ENCODE measurements at regions not wholly inside any gene's neighbourhood (a gene's known extent, or its start where the extent isn't known, plus 50 kb on each side); places are given as distances from the start of the nearest gene placed in this dataset.

- TF ChIP-seq POLR2A (IDR thresholded peaks at IDR 0.05; ENCODE audit: low read depth, low read length) = no peak
- TF ChIP-seq POLR2AphosphoS5 (IDR thresholded peaks at IDR 0.05; ENCODE audit: low read depth, low read length) = no peak
These were observed 338.2 kb downstream of the NFIB start for GRCh38 chr9:13975611-13976290.

Measured in GM12892 (cell line).